ENCODE measurements at regions not wholly inside any gene's neighbourhood (a gene's known extent, or its start where the extent isn't known, plus 50 kb on each side); places are given as distances from the start of the nearest gene placed in this dataset.

- no peak for DNase-seq (ENCODE audit: insufficient read length, low spot score)
- TF ChIP-seq CTCF (IDR thresholded peaks at IDR 0.05; ENCODE audit: insufficient read depth, missing control alignments) = no peak
- FAIRE-seq = no peak
These were observed 53.7 kb upstream of the SMAD1 start for GRCh38 chr4:145427991-145428390.

DNA sequence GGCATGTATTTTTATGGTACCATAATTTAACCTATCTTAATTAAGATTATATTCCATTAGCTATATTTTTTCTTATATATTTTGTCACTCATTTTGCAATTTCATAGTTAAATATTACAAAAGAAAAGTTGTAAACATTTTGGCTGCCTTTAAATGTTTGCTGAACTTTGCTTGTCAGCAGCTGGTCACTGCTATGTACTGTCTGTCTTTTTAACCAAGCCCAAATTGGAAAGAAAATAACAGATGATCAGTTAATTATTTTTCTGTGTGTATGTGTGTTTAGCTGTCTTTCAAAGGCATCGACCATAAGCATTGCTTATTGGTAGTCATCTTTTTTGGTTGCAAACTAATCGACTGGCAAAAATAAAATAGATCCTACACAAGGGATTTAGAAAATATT, 54.4 kb upstream of the SMAD1 start:
- DNase-seq (ENCODE audit: insufficient read length, low spot score) = no peak
- no peak for FAIRE-seq
- no peak for TF ChIP-seq CTCF (IDR thresholded peaks at IDR 0.05; ENCODE audit: insufficient read depth, missing control alignments)

DNA sequence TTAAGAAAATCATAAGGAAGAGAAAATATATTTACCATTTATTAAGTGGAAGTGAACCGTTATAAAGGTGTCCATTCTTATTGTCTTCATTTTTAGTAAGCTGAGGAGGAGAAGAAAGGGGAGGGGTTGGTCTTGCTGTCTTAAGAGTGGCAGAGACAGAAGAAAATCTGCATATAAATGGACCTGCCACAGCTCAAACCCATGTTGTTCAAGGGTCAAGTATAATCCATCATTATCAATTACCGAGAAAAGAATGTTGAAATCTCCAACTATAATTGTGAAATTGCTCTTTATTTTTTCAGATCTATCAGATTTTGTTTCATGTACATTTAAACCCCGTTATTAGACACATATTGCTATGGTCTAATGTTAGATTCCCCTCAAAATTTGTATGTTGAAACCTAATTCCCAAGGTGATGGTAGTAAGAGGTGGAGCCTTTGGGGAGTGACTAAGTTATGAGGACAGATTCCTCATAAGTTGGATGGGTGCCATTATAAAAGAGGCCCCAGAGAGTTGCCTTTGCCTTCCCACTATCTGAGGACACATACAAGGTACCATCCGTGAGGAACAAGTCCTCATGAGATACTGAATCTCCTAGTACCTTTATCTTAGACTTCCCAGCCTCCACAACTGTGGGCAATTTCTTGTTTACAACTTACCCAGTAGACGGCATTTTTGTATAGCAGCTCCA, 58.5 kb upstream of the SMAD1 start:
- no peak for DNase-seq (ENCODE audit: insufficient read length, low spot score)
- TF ChIP-seq CTCF (IDR thresholded peaks at IDR 0.05; ENCODE audit: insufficient read depth, missing control alignments) = no peak
- FAIRE-seq = no peak

- TF ChIP-seq CTCF (IDR thresholded peaks at IDR 0.05; ENCODE audit: insufficient read depth, missing control alignments) = no peak
- DNase-seq (ENCODE audit: insufficient read length, low spot score) (no peak), FAIRE-seq (no peak)
These were observed 60.9 kb upstream of the SMAD1 start for GRCh38 chr4:145420595-145421214.

DNA sequence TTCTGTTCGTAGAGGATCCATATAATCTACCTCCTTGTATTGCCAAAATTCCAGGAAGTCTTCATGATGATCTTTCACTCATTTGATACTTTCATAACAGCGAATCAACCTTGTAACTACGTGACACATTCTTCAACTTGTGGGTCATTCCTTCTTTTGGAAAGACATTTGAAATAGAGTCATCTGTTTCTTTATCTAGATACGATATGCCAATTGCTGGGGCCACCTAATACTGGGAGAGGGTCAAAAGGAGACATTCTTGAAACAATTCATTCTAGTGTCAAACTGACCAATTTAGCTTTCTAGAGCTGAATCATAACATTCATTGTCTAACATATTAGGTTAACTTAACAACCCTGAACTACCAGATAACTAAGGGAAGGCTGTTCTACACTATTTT, 62.9 kb upstream of the SMAD1 start:
- DNase-seq (ENCODE audit: insufficient read length, low spot score) = no peak
- TF ChIP-seq CTCF (IDR thresholded peaks at IDR 0.05; ENCODE audit: insufficient read depth, missing control alignments) = no peak
- no peak for FAIRE-seq

DNA sequence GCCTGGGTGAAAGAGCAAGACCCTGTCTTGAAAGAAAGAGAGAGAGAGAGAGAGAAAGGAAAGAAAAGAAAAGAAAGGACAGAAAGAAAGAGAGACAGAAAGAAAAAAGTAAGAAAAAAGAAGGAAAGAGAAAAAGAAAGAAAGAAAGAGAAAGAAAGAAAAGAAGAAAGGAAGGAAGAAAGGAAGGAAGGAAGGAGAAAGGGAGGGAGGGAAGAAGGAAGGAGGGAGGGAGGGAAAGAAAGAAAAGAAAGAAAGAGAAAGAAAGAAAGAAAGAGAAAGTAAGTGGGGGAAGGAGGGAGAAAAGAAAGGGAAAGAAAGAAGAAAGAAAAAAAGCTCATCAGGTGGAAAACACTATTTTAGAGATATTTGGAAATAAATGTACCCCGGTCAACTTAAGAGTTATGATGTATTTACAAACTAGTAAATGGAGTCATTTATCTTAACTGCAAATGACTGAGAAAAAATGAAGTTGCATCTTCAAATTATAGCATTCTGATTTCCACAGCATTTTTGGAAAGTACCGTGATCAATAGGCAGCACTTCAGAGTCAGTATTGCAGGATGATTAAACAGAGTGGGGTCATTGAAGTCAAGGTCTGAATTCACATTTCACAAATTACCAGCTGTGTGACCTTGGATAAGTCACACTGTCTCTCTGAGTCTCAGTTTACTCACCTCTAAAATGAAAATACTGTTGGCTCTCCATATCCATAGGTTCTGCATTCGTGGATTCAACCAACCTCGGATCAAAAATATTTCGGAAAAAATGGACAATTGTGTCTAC, 64.1 kb upstream of the SMAD1 start:
- FAIRE-seq (no peak), DNase-seq (ENCODE audit: insufficient read length, low spot score) (no peak)
- no peak for TF ChIP-seq CTCF (IDR thresholded peaks at IDR 0.05; ENCODE audit: insufficient read depth, missing control alignments)

DNA sequence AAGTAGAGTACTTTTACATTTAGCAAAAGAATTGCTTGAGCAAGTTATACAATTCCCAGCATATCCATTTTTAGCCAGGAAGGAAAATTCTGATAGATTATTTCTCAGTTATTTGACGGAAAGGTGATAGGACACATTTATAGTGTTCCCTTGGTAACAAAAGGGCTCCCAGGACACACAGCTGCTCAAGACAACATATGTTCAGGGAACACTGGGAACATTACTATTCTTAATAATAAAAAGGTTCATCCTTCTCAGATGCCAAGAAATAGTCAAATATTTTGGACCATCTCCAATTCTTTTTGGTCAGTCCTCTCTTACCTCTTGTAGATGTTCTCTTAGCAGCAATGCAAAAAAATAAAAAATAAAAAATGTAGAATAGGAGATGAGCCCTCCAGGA, 66.8 kb upstream of the SMAD1 start:
- no peak for DNase-seq (ENCODE audit: insufficient read length, low spot score)
- no peak for FAIRE-seq
- no peak for TF ChIP-seq CTCF (IDR thresholded peaks at IDR 0.05; ENCODE audit: insufficient read depth, missing control alignments)

Measured in D721Med (cell line).